Transverse colon (tissue), 4 donors: ENCODE measurements at regions not wholly inside any gene's neighbourhood (a gene's known extent, or its start where the extent isn't known, plus 50 kb on each side); places are given as distances from the start of the nearest gene placed in this dataset.

Experiments used
- POLR2AphosphoS5 ChIP-seq, 3 donors: sonication (generic); formaldehyde crosslinking; IDR thresholded peaks; one replicate each; pipeline ENCODE4 v1.6.1; 2016; ENCODE audit warnings: antibody characterized with exemption in 3 of 3
- TF ChIP-seq, protein P1 (sequence below), 5 experiments: fragments of 200-600 bp in 3 of 5; fragments of 450-650 bp in 2 of 5; sonication (generic) in 3 of 5; IDR thresholded peaks; 1 replicate in 2 of 5; 2 replicates in 3 of 5; pipeline ENCODE4 v1.5.1; 2016 to 2017; ENCODE audit warnings: antibody characterized with exemption in 5 of 5, inconsistent platforms in 3 of 5, mild to moderate bottlenecking in 2 of 5, moderate library complexity in 1 of 5

DNA sequence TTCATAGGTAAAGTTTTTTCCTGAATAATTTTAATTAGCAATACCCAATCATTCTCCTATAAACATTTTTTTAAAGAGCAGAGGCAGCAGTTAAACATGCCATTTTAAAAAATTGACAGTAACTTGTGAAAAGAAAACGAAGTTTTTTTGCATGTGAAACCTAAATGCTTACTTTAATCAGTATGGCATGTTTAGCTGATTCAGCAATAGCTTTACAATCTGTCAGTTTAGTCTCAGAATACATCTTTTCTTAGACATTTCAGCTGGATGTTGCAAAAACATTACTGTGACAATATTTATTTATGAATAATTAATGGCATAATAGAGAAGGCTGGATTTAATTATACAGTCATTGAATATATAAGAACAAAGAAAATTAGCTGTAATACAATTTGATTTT is 1132.4 kb upstream of the ADGRL2 start:
- no peak for TF ChIP-seq POLR2AphosphoS5 (IDR thresholded peaks at IDR 0.05)
- TF ChIP-seq, protein P1, sequence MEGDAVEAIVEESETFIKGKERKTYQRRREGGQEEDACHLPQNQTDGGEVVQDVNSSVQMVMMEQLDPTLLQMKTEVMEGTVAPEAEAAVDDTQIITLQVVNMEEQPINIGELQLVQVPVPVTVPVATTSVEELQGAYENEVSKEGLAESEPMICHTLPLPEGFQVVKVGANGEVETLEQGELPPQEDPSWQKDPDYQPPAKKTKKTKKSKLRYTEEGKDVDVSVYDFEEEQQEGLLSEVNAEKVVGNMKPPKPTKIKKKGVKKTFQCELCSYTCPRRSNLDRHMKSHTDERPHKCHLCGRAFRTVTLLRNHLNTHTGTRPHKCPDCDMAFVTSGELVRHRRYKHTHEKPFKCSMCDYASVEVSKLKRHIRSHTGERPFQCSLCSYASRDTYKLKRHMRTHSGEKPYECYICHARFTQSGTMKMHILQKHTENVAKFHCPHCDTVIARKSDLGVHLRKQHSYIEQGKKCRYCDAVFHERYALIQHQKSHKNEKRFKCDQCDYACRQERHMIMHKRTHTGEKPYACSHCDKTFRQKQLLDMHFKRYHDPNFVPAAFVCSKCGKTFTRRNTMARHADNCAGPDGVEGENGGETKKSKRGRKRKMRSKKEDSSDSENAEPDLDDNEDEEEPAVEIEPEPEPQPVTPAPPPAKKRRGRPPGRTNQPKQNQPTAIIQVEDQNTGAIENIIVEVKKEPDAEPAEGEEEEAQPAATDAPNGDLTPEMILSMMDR (IDR thresholded peaks at IDR 0.05) = no peak
